ENCODE measurements at regions not wholly inside any gene's neighbourhood (a gene's known extent, or its start where the extent isn't known, plus 50 kb on each side); places are given as distances from the start of the nearest gene placed in this dataset.

GRCh38 chr15:95125803-95126202 lies 894.4 kb downstream of the MCTP2 start:
- TF ChIP-seq CSDC2 (CRISPR knock-in tag; IDR thresholded peaks at IDR 0.05) (no peak), TCF4 (CRISPR knock-in tag; IDR thresholded peaks at IDR 0.05; ENCODE audit: borderline replicate concordance) (no peak), TOX (CRISPR knock-in tag; IDR thresholded peaks at IDR 0.05; ENCODE audit: borderline replicate concordance) (no peak), OSR1 (CRISPR knock-in tag; IDR thresholded peaks at IDR 0.05) (no peak), ARNTL (CRISPR knock-in tag; IDR thresholded peaks at IDR 0.05; ENCODE audit: borderline replicate concordance, low read depth) (no peak), ZC3H10 (CRISPR knock-in tag; IDR thresholded peaks at IDR 0.05) (no peak), PPARA (CRISPR knock-in tag; IDR thresholded peaks at IDR 0.05; ENCODE audit: borderline replicate concordance) (no peak), ZFP3 (CRISPR knock-in tag; IDR thresholded peaks at IDR 0.05) (no peak), ZNF565 (CRISPR knock-in tag; conservative IDR thresholded peaks at IDR 0.05; ENCODE audit: low read depth) (no peak), RARB (CRISPR knock-in tag; IDR thresholded peaks at IDR 0.05) (no peak), SNAI2 (CRISPR knock-in tag; IDR thresholded peaks at IDR 0.05) (no peak), GLIS3 (CRISPR knock-in tag; IDR thresholded peaks at IDR 0.05) (no peak)

Measured in SK-N-SH treated with all-trans-retinoic acid at 6 μM for 48 hours (cell line).